Endothelial cell of umbilical vein (primary cell): ENCODE measurements at regions not wholly inside any gene's neighbourhood (a gene's known extent, or its start where the extent isn't known, plus 50 kb on each side); places are given as distances from the start of the nearest gene placed in this dataset.
"Not testable (repeated sequence)": the region's sequence is repeated elsewhere in the genome, so short reads cannot be mapped to it uniquely, and the experiment has no call there.

ENCODE experiments used
- CTCF ChIP-seq, 2 donors: IDR thresholded peaks; 1 replicate in 1 of 2; 2 replicates in 1 of 2; pipeline ENCODE4 v1.5.1; 2011; ENCODE audit warnings: low read length in 2 of 2, mild to moderate bottlenecking in 2 of 2, moderate library complexity in 2 of 2, control low read depth in 1 of 2, inconsistent platforms in 1 of 2, low read depth in 1 of 2; ENCODE audit not compliant: insufficient read depth in 1 of 2; ENCODE audit errors: extremely low read depth in 1 of 2
- EZH2 ChIP-seq: IDR thresholded peaks from 2 replicates; pipeline ENCODE4 v1.6.1; 2012; ENCODE audit warnings: borderline replicate concordance, low read depth, mild to moderate bottlenecking, moderate library complexity, low read length, inconsistent platforms; ENCODE audit not compliant: severe bottlenecking
- FOS ChIP-seq: IDR thresholded peaks from 2 replicates; pipeline ENCODE4 v1.6.1; 2011; ENCODE audit warnings: mild to moderate bottlenecking, low read length, moderate library complexity, borderline replicate concordance; ENCODE audit not compliant: insufficient read depth
- GATA2 ChIP-seq: IDR thresholded peaks from 2 replicates; pipeline ENCODE4 v1.7.0; 2011; ENCODE audit warnings: low read depth, mild to moderate bottlenecking, moderate library complexity, mixed read lengths, low read length; ENCODE audit not compliant: insufficient read length, insufficient read depth
- JUN ChIP-seq: IDR thresholded peaks from 2 replicates; pipeline ENCODE4 v1.6.1; 2011; ENCODE audit warnings: borderline replicate concordance, low read depth; ENCODE audit not compliant: insufficient read length, insufficient read depth
- MAX ChIP-seq: IDR thresholded peaks from 2 replicates; pipeline ENCODE4 v1.6.1; 2011; ENCODE audit not compliant: insufficient read depth, insufficient read length
- MYC ChIP-seq: IDR thresholded peaks from one replicate; pipeline ENCODE4 v1.6.1; 2011; ENCODE audit warnings: mild to moderate bottlenecking, low read depth, low read length
- POLR2A ChIP-seq: IDR thresholded peaks from 2 replicates; pipeline ENCODE4 v1.6.1; 2012; ENCODE audit warnings: low read depth, mild to moderate bottlenecking, control low read depth, low read length
- POLR2AphosphoS5 ChIP-seq: IDR thresholded peaks from 2 replicates; pipeline ENCODE4 v1.6.1; 2012; ENCODE audit warnings: low read depth, mild to moderate bottlenecking, control low read depth, low read length, moderate library complexity; ENCODE audit not compliant: insufficient read depth

- not testable (repeated sequence) for TF ChIP-seq POLR2A; CTCF (IDR thresholded peaks at IDR 0.05; ENCODE audit: extremely low read depth in 1 of 2, insufficient read depth in 1 of 2, low read depth in 1 of 2, low read length in 2 of 2); EZH2; POLR2AphosphoS5; JUN; MYC; GATA2; MAX; FOS
These were observed 384.0 kb downstream of the AEBP2 start for GRCh38 chr12:19823326-19823725.
